Gastrocnemius medialis (tissue), 4 donors: ENCODE measurements at regions not wholly inside any gene's neighbourhood (a gene's known extent, or its start where the extent isn't known, plus 50 kb on each side); places are given as distances from the start of the nearest gene placed in this dataset.

ENCODE experiments used
- ATAC-seq, 2 donors: fragments of 150-250 bp; one replicate each; pipeline ENCODE4 v1.9.1; 2016
- DNase-seq, 2 donors: peaks; one replicate each; pipeline ENCODE4 v3.0.0-alpha.2; 2019
- H3K27ac ChIP-seq, 4 donors: fragments of 200-600 bp; sonication (generic); 1 replicate in 1 of 4; 2 replicates in 3 of 4; pipeline ENCODE4 v1.5.1; 2016 to 2018; ENCODE audit warnings: mild to moderate bottlenecking in 2 of 4, moderate library complexity in 1 of 4
- H3K27me3 ChIP-seq, 3 donors: fragments of 200-600 bp; sonication (generic) in 2 of 3; 1 replicate in 1 of 3; 2 replicates in 2 of 3; pipeline versions ENCODE4 v1.5.1 to v1.6.0; 2016 to 2019; ENCODE audit warnings: mild to moderate bottlenecking in 1 of 3, moderate library complexity in 1 of 3
- H3K36me3 ChIP-seq, 2 donors: fragments of 200-600 bp; sonication (generic) in 1 of 2; one replicate each; pipeline ENCODE4 v1.5.1; 2017 to 2018
- H3K4me1 ChIP-seq, 2 donors: fragments of 200-600 bp; sonication (generic) in 1 of 2; one replicate each; pipeline ENCODE4 v1.5.1; 2016 to 2017; ENCODE audit warnings: mild to moderate bottlenecking in 2 of 2
- H3K4me3 ChIP-seq, 4 donors: fragments of 200-600 bp; sonication (generic) in 3 of 4; 1 replicate in 1 of 4; 2 replicates in 3 of 4; pipeline ENCODE4 v1.5.1; 2016 to 2019; ENCODE audit warnings: mild to moderate bottlenecking in 2 of 4
- H3K9me3 ChIP-seq, 3 donors: fragments of 200-600 bp; sonication (generic) in 2 of 3; 1 replicate in 1 of 3; 2 replicates in 2 of 3; pipeline ENCODE4 v1.5.1; 2016 to 2019
- POLR2A ChIP-seq, 2 donors: fragments of 450-650 bp; IDR thresholded peaks; one replicate each; pipeline ENCODE4 v1.6.1; 2017; ENCODE audit warnings: antibody characterized with exemption in 2 of 2, mild to moderate bottlenecking in 2 of 2, moderate library complexity in 2 of 2
- in situ Hi-C, 4 donors: fragments of 200-750 bp; cut with MboI; loops; one replicate each; pipeline versions ENCODE4 v1.15.0 to v1.8.0; 2017; ENCODE audit warnings: low sequenced_read_pairs in 4 of 4
- intact Hi-C: fragments of 100-400 bp; cut with DNase I; formaldehyde crosslinking; loops from one replicate; pipeline ENCODE4 v1.15.1; 2023; ENCODE audit warnings: low total_unique reads
- TF ChIP-seq, protein P1 (sequence below), 5 experiments: fragments of 450-650 bp in 3 of 5; fragments of 200-600 bp in 2 of 5; sonication (generic) in 2 of 5; IDR thresholded peaks in 4 of 5; conservative IDR thresholded peaks in 1 of 5; 1 replicate in 4 of 5; 2 replicates in 1 of 5; pipeline ENCODE4 v1.5.1; 2016 to 2019; ENCODE audit warnings: antibody characterized with exemption in 5 of 5, mild to moderate bottlenecking in 3 of 5, moderate library complexity in 3 of 5

- intact Hi-C loops: no loop called here
- DNase-seq (no peak), ATAC-seq (no peak)
- in situ Hi-C loops: no loop called here
- H3K9me3 ChIP-seq: no peaks in the 10 kb centered on the region
- TF ChIP-seq POLR2A (IDR thresholded peaks at IDR 0.05): no peak
- TF ChIP-seq, protein P1, sequence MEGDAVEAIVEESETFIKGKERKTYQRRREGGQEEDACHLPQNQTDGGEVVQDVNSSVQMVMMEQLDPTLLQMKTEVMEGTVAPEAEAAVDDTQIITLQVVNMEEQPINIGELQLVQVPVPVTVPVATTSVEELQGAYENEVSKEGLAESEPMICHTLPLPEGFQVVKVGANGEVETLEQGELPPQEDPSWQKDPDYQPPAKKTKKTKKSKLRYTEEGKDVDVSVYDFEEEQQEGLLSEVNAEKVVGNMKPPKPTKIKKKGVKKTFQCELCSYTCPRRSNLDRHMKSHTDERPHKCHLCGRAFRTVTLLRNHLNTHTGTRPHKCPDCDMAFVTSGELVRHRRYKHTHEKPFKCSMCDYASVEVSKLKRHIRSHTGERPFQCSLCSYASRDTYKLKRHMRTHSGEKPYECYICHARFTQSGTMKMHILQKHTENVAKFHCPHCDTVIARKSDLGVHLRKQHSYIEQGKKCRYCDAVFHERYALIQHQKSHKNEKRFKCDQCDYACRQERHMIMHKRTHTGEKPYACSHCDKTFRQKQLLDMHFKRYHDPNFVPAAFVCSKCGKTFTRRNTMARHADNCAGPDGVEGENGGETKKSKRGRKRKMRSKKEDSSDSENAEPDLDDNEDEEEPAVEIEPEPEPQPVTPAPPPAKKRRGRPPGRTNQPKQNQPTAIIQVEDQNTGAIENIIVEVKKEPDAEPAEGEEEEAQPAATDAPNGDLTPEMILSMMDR (IDR thresholded peaks at IDR 0.05 in 4 of 5, conservative IDR thresholded peaks at IDR 0.05 in 1 of 5): no peak
- no peaks in the 10 kb centered on the region for H3K27me3 ChIP-seq
- H3K4me1 ChIP-seq: peaks cover 7 to 12% of the 10 kb centered on the region in 2 donors
- H3K27ac ChIP-seq: no peak overlapping the region
- no peak overlapping the region for H3K4me3 ChIP-seq
- H3K36me3 ChIP-seq: no peaks in the 10 kb centered on the region
Measured at GRCh38 chr2:56534321-56534720, 350.5 kb downstream of the CCDC85A start.

GRCh38 chr2:56537756-56538155 lies 354.0 kb downstream of the CCDC85A start:
- H3K4me1 ChIP-seq: no peaks in the 10 kb centered on the region

DNA sequence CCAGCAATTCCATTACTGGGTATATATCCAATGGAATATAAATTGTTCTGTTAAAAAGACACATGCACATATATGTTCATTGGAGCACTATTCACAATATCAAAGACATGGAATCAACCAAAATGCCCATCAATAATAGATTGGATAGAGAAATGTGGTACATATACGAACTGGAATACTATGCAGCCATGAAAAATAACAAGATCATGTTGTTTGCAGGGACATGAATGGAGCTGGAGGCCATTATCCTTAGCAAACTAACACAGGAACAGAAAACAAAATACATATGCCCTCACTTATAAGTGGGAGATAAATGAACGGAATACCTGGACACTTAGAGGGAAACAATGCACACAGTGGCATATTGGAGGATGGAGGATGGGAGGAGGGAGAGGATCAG lies 355.8 kb downstream of the CCDC85A start:
- intact Hi-C loops: no loop called here
- Histone ChIP-seq H3K36me3 (no peaks in the 10 kb centered on the region), H3K27me3 (no peaks in the 10 kb centered on the region), H3K4me3 (no peak overlapping the region), H3K4me1 (no peaks in the 10 kb centered on the region), H3K27ac (no peak overlapping the region), H3K9me3 (no peaks in the 10 kb centered on the region)
- ATAC-seq (no peak), DNase-seq (no peak)
- TF ChIP-seq, protein P1 (IDR thresholded peaks at IDR 0.05 in 4 of 5, conservative IDR thresholded peaks at IDR 0.05 in 1 of 5): no peak
- in situ Hi-C loops: no loop called here

More at GRCh38 chr2:56537756-56538155, 354.0 kb downstream of the CCDC85A start:
- no peak overlapping the region for H3K4me3 ChIP-seq
- no peak for ATAC-seq
- no peak for TF ChIP-seq POLR2A (IDR thresholded peaks at IDR 0.05)
- TF ChIP-seq, protein P1 (IDR thresholded peaks at IDR 0.05 in 4 of 5, conservative IDR thresholded peaks at IDR 0.05 in 1 of 5): no peak
- no peaks in the 10 kb centered on the region for H3K9me3 ChIP-seq
- no peak overlapping the region for H3K27ac ChIP-seq
- intact Hi-C loops (no loop called here), in situ Hi-C loops (no loop called here)
- no peak for DNase-seq
- H3K27me3 ChIP-seq: no peaks in the 10 kb centered on the region
- H3K36me3 ChIP-seq: no peaks in the 10 kb centered on the region

GRCh38 chr2:56540467-56540866 lies 356.7 kb downstream of the CCDC85A start:
- Histone ChIP-seq H3K27ac (no peak overlapping the region), H3K4me1 (no peaks in the 10 kb centered on the region), H3K4me3 (no peak overlapping the region), H3K27me3 (no peaks in the 10 kb centered on the region), H3K9me3 (no peaks in the 10 kb centered on the region), H3K36me3 (no peaks in the 10 kb centered on the region)
- no peak for DNase-seq
- intact Hi-C loops (no loop called here), in situ Hi-C loops (no loop called here)
- no peak for ATAC-seq
- TF ChIP-seq, protein P1 (IDR thresholded peaks at IDR 0.05 in 4 of 5, conservative IDR thresholded peaks at IDR 0.05 in 1 of 5): no peak
- no peak for TF ChIP-seq POLR2A (IDR thresholded peaks at IDR 0.05)

DNA sequence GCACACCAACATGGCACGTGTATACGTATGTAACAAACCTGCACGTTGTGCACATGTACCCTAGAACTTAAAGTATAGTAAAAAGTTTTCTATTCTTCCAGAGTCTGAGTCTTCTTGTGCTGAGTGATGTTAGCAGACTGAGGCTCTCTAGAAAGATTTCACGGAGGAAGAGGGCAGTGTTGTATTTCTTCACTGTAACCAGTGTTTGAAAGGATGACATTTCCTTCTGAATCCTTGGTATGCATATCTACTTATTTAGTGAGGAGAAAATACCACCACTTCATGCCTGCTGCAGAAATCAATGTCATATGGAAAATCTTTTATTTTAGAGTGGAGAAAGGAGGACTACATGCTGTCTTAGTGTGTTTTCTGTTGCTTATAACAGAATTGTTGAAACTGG lies 357.1 kb downstream of the CCDC85A start:
- no peak overlapping the region for H3K27ac ChIP-seq
- no peak for DNase-seq
- no peaks in the 10 kb centered on the region for H3K4me1 ChIP-seq
- in situ Hi-C loops (no loop called here), intact Hi-C loops (no loop called here)
- no peak for TF ChIP-seq POLR2A (IDR thresholded peaks at IDR 0.05)
- TF ChIP-seq, protein P1 (IDR thresholded peaks at IDR 0.05 in 4 of 5, conservative IDR thresholded peaks at IDR 0.05 in 1 of 5): no peak
- no peaks in the 10 kb centered on the region for H3K36me3 ChIP-seq
- no peaks in the 10 kb centered on the region for H3K27me3 ChIP-seq
- H3K9me3 ChIP-seq: no peaks in the 10 kb centered on the region
- H3K4me3 ChIP-seq: no peak overlapping the region
- no peak for ATAC-seq
